Liver (tissue), 8 donors: ENCODE measurements at regions not wholly inside any gene's neighbourhood (a gene's known extent, or its start where the extent isn't known, plus 50 kb on each side); places are given as distances from the start of the nearest gene placed in this dataset.

Source experiments
- DNase-seq: peaks from one replicate; pipeline ENCODE4 v3.0.0-alpha.2; 2017; ENCODE audit warnings: low spot score
- H3K27ac ChIP-seq, 2 donors: one replicate each; pipeline ENCODE4 v1.7.0; 2013; ENCODE audit warnings: inconsistent platforms in 2 of 2, low read length in 2 of 2, control low read depth in 1 of 2, low read depth in 1 of 2, mild to moderate bottlenecking in 1 of 2
- H3K27me3 ChIP-seq, 4 donors: one replicate each; pipeline versions ENCODE4 v1.6.1 to v1.7.0; 2013; ENCODE audit warnings: low read length in 3 of 4, inconsistent platforms in 1 of 4, mild to moderate bottlenecking in 1 of 4, moderate library complexity in 1 of 4; ENCODE audit not compliant: control insufficient read depth in 4 of 4, insufficient read depth in 4 of 4
- H3K36me3 ChIP-seq, 4 donors: one replicate each; pipeline versions ENCODE4 v1.6.1 to v1.7.0; 2013; ENCODE audit warnings: low read length in 3 of 4, mild to moderate bottlenecking in 3 of 4, low read depth in 1 of 4, moderate library complexity in 1 of 4; ENCODE audit not compliant: control insufficient read depth in 4 of 4, insufficient read depth in 3 of 4
- H3K4me1 ChIP-seq, 4 donors: one replicate each; pipeline versions ENCODE4 v1.6.1 to v1.7.0; 2013; ENCODE audit warnings: low read length in 3 of 4, mild to moderate bottlenecking in 3 of 4, moderate library complexity in 1 of 4; ENCODE audit not compliant: control insufficient read depth in 4 of 4, insufficient read depth in 4 of 4
- H3K4me3 ChIP-seq, 3 donors: one replicate each; pipeline versions ENCODE4 v1.6.1 to v1.7.0; 2013; ENCODE audit warnings: low read length in 3 of 3, control low read depth in 1 of 3, low read depth in 1 of 3, mild to moderate bottlenecking in 1 of 3
- H3K9ac ChIP-seq, 2 donors: one replicate each; pipeline ENCODE4 v1.7.0; 2013; ENCODE audit warnings: low read length in 2 of 2, mild to moderate bottlenecking in 2 of 2, moderate library complexity in 2 of 2, control low read depth in 1 of 2, low read depth in 1 of 2
- H3K9me3 ChIP-seq, 4 donors: one replicate each; pipeline versions ENCODE4 v1.6.1 to v1.7.0; 2013; ENCODE audit warnings: low read length in 3 of 4; ENCODE audit not compliant: control insufficient read depth in 4 of 4
- EGR1 ChIP-seq, 2 donors: IDR thresholded peaks; 2 replicates each; pipeline ENCODE4 v1.6.1; 2016 to 2018; ENCODE audit warnings: antibody characterized with exemption in 2 of 2, low read depth in 2 of 2
- FOXA1 ChIP-seq: IDR thresholded peaks from 2 replicates; pipeline ENCODE4 v1.6.1; 2016; ENCODE audit warnings: antibody characterized with exemption
- FOXA2 ChIP-seq: IDR thresholded peaks from 2 replicates; pipeline ENCODE4 v1.6.1; 2016; ENCODE audit warnings: antibody characterized with exemption
- GABPA ChIP-seq, 2 donors: IDR thresholded peaks in 1 of 2; conservative IDR thresholded peaks in 1 of 2; 2 replicates each; pipeline ENCODE4 v1.6.1; 2016; ENCODE audit warnings: antibody characterized with exemption in 2 of 2, mild to moderate bottlenecking in 1 of 2, moderate library complexity in 1 of 2
- HNF4A ChIP-seq, 2 donors: conservative IDR thresholded peaks; 2 replicates each; pipeline ENCODE4 v1.6.1; 2016; ENCODE audit warnings: antibody characterized with exemption in 2 of 2, mild to moderate bottlenecking in 2 of 2
- HNF4G ChIP-seq: IDR thresholded peaks from 2 replicates; pipeline ENCODE4 v1.6.1; 2016; ENCODE audit warnings: antibody characterized with exemption
- JUND ChIP-seq, 2 donors: IDR thresholded peaks; 2 replicates each; pipeline ENCODE4 v1.6.1; 2016; ENCODE audit warnings: antibody characterized with exemption in 2 of 2
- NR2F2 ChIP-seq: IDR thresholded peaks from 2 replicates; pipeline ENCODE4 v1.6.1; 2016; ENCODE audit warnings: antibody characterized with exemption
- RAD21 ChIP-seq, 2 donors: IDR thresholded peaks; 2 replicates each; pipeline ENCODE4 v1.6.1; 2016; ENCODE audit warnings: antibody characterized with exemption in 2 of 2, mild to moderate bottlenecking in 2 of 2
- RXRA ChIP-seq, 2 donors: IDR thresholded peaks; 2 replicates each; pipeline ENCODE4 v1.6.1; 2017 to 2018; ENCODE audit warnings: antibody characterized with exemption in 2 of 2, mild to moderate bottlenecking in 1 of 2
- SP1 ChIP-seq: IDR thresholded peaks from 2 replicates; pipeline ENCODE4 v1.6.1; 2018; ENCODE audit warnings: antibody characterized with exemption, mild to moderate bottlenecking
- TAF1 ChIP-seq: conservative IDR thresholded peaks from 2 replicates; pipeline ENCODE4 v1.6.1; 2016; ENCODE audit warnings: antibody characterized with exemption, mild to moderate bottlenecking
- YY1 ChIP-seq: IDR thresholded peaks from 2 replicates; pipeline ENCODE4 v1.6.1; 2016; ENCODE audit warnings: antibody characterized with exemption, mild to moderate bottlenecking
- WGBS: extraction: QIAGEN DNeasy Blood & Tissue Kit; methylation state at CpG from one replicate; pipeline ENCODE4 v1.1.7; 2013; 5-methylcytosine and 5-hydroxymethylcytosine counted together
- TF ChIP-seq, protein P1 (sequence below): IDR thresholded peaks from 2 replicates; pipeline ENCODE4 v1.6.1; 2016; ENCODE audit warnings: antibody characterized with exemption
- TF ChIP-seq, protein P2 (sequence below): IDR thresholded peaks from 2 replicates; pipeline ENCODE4 v1.6.1; 2016; ENCODE audit warnings: antibody characterized with exemption
- TF ChIP-seq, protein P3 (sequence below): IDR thresholded peaks from 2 replicates; pipeline ENCODE4 v1.6.1; 2016; ENCODE audit warnings: antibody characterized with exemption
- TF ChIP-seq, protein P4 (sequence below): fragments of 150-350 bp; IDR thresholded peaks from 2 replicates; pipeline ENCODE4 v1.5.1; 2017; ENCODE audit warnings: improper control_type of control experiment, low read depth, low read length; ENCODE audit not compliant: missing input control
- TF ChIP-seq, protein P5 (sequence below): IDR thresholded peaks from 2 replicates; pipeline ENCODE4 v1.6.1; 2016; ENCODE audit warnings: antibody characterized with exemption, mild to moderate bottlenecking
- donor health status: healthy.
- donor health status: healthy.
- donor health status: healthy.
- donor health status: healthy.
- donor health status: healthy.

DNA sequence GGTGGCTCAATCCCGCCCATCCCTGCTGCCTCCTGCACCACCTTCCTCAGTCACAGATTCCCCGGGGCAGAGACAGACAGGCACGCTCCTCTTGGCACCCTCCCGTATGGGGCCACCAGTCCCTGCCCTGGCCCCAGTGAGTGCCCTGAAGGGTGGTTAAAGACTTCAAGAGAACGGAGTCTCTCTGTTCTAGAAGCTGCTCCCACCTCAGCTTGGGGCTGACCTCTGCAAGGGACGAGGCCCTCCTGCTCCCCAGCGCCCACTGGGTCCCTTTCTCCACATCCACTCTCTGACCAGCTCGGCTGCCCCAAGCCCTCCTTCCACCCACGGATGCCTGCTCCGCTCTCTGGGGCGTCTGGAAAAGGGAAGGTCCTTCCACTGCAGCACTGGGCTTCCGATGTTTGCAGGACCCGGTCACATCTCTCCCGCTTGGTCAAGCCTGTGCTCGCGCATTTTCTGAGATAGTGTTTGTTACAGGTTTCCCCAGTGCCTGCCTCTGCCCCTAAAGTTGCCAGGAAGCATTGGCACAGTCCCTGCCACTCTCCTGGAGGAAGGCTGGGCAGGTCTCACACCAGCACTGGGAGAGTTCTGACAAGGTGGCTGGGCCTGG lies 1487.9 kb downstream of the TBC1D22A start:
- Histone ChIP-seq H3K27me3 (peaks cover 0 to 2% (median 0%) of the 10 kb centered on the region in 4 donors), H3K9ac (no peak overlapping the region), H3K36me3 (no peaks in the 10 kb centered on the region), H3K4me3 (no peak overlapping the region), H3K9me3 (no peaks in the 10 kb centered on the region), H3K4me1 (no peaks in the 10 kb centered on the region), H3K27ac (no peak overlapping the region)
- TF ChIP-seq FOXA1 (no peak), RXRA (IDR thresholded peaks at IDR 0.05) (no peak), SP1 (no peak), JUND (IDR thresholded peaks at IDR 0.05) (no peak), GABPA (IDR thresholded peaks at IDR 0.05 in 1 of 2, conservative IDR thresholded peaks at IDR 0.05 in 1 of 2) (no peak), EGR1 (IDR thresholded peaks at IDR 0.05; ENCODE audit: low read depth in 2 of 2) (no peak), HNF4A (conservative IDR thresholded peaks at IDR 0.05) (no peak), NR2F2 (no peak), YY1 (no peak), RAD21 (IDR thresholded peaks at IDR 0.05) (no peak), HNF4G (no peak), FOXA2 (no peak), TAF1 (no peak)
- TF ChIP-seq, protein P1, sequence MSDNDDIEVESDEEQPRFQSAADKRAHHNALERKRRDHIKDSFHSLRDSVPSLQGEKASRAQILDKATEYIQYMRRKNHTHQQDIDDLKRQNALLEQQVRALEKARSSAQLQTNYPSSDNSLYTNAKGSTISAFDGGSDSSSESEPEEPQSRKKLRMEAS = no peak
- TF ChIP-seq, protein P2, sequence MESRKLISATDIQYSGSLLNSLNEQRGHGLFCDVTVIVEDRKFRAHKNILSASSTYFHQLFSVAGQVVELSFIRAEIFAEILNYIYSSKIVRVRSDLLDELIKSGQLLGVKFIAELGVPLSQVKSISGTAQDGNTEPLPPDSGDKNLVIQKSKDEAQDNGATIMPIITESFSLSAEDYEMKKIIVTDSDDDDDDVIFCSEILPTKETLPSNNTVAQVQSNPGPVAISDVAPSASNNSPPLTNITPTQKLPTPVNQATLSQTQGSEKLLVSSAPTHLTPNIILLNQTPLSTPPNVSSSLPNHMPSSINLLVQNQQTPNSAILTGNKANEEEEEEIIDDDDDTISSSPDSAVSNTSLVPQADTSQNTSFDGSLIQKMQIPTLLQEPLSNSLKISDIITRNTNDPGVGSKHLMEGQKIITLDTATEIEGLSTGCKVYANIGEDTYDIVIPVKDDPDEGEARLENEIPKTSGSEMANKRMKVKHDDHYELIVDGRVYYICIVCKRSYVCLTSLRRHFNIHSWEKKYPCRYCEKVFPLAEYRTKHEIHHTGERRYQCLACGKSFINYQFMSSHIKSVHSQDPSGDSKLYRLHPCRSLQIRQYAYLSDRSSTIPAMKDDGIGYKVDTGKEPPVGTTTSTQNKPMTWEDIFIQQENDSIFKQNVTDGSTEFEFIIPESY = no peak
- TF ChIP-seq, protein P3, sequence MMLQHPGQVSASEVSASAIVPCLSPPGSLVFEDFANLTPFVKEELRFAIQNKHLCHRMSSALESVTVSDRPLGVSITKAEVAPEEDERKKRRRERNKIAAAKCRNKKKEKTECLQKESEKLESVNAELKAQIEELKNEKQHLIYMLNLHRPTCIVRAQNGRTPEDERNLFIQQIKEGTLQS = no peak
- TF ChIP-seq, protein P4, sequence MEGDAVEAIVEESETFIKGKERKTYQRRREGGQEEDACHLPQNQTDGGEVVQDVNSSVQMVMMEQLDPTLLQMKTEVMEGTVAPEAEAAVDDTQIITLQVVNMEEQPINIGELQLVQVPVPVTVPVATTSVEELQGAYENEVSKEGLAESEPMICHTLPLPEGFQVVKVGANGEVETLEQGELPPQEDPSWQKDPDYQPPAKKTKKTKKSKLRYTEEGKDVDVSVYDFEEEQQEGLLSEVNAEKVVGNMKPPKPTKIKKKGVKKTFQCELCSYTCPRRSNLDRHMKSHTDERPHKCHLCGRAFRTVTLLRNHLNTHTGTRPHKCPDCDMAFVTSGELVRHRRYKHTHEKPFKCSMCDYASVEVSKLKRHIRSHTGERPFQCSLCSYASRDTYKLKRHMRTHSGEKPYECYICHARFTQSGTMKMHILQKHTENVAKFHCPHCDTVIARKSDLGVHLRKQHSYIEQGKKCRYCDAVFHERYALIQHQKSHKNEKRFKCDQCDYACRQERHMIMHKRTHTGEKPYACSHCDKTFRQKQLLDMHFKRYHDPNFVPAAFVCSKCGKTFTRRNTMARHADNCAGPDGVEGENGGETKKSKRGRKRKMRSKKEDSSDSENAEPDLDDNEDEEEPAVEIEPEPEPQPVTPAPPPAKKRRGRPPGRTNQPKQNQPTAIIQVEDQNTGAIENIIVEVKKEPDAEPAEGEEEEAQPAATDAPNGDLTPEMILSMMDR = no peak
- TF ChIP-seq, protein P5, sequence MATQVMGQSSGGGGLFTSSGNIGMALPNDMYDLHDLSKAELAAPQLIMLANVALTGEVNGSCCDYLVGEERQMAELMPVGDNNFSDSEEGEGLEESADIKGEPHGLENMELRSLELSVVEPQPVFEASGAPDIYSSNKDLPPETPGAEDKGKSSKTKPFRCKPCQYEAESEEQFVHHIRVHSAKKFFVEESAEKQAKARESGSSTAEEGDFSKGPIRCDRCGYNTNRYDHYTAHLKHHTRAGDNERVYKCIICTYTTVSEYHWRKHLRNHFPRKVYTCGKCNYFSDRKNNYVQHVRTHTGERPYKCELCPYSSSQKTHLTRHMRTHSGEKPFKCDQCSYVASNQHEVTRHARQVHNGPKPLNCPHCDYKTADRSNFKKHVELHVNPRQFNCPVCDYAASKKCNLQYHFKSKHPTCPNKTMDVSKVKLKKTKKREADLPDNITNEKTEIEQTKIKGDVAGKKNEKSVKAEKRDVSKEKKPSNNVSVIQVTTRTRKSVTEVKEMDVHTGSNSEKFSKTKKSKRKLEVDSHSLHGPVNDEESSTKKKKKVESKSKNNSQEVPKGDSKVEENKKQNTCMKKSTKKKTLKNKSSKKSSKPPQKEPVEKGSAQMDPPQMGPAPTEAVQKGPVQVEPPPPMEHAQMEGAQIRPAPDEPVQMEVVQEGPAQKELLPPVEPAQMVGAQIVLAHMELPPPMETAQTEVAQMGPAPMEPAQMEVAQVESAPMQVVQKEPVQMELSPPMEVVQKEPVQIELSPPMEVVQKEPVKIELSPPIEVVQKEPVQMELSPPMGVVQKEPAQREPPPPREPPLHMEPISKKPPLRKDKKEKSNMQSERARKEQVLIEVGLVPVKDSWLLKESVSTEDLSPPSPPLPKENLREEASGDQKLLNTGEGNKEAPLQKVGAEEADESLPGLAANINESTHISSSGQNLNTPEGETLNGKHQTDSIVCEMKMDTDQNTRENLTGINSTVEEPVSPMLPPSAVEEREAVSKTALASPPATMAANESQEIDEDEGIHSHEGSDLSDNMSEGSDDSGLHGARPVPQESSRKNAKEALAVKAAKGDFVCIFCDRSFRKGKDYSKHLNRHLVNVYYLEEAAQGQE = no peak
- WGBS = 66% methylated on average over 16 of the region's 16 CpGs
- no peak for DNase-seq
